H9 (cell line): ENCODE measurements at regions not wholly inside any gene's neighbourhood (a gene's known extent, or its start where the extent isn't known, plus 50 kb on each side); places are given as distances from the start of the nearest gene placed in this dataset.

Source experiments
- DNase-seq: peaks from one replicate; pipeline ENCODE4 v3.0.0-alpha.2; 2017
- H2AFZ ChIP-seq: one replicate; pipeline ENCODE4 v1.6.1; 2013; ENCODE audit warnings: mild to moderate bottlenecking, low read length, control low read depth, moderate library complexity
- H2AK5ac ChIP-seq: 2 replicates; pipeline ENCODE4 v1.6.1; 2013; ENCODE audit warnings: low read length, control low read depth, mixed read lengths; ENCODE audit not compliant: insufficient read length
- H2BK120ac ChIP-seq: one replicate; pipeline ENCODE4 v1.6.1; 2013; ENCODE audit warnings: low read depth, mild to moderate bottlenecking, low read length, control low read depth, inconsistent platforms; ENCODE audit not compliant: poor library complexity, severe bottlenecking
- H2BK12ac ChIP-seq: 2 replicates; pipeline ENCODE4 v1.6.1; 2013; ENCODE audit warnings: low read length, control low read depth, mixed read lengths, low read depth; ENCODE audit not compliant: insufficient read length
- H2BK15ac ChIP-seq: 2 replicates; pipeline ENCODE4 v1.6.1; 2013; ENCODE audit warnings: low read depth, low read length, control low read depth
- H2BK20ac ChIP-seq: one replicate; pipeline ENCODE4 v1.6.1; 2013; ENCODE audit warnings: low read depth, mild to moderate bottlenecking, low read length, control low read depth, inconsistent platforms; ENCODE audit not compliant: poor library complexity, severe bottlenecking
- H2BK5ac ChIP-seq: 2 replicates; pipeline ENCODE4 v1.6.1; 2013; ENCODE audit warnings: low read length, control low read depth, mixed read lengths; ENCODE audit not compliant: insufficient read length
- H3K14ac ChIP-seq: 2 replicates; pipeline ENCODE4 v1.6.1; 2013; ENCODE audit warnings: low read length, control low read depth; ENCODE audit not compliant: insufficient read depth
- H3K18ac ChIP-seq: 2 replicates; pipeline ENCODE4 v1.6.1; 2013; ENCODE audit warnings: low read depth, mild to moderate bottlenecking, mixed read lengths, low read length, control low read depth; ENCODE audit not compliant: insufficient read length
- H3K23ac ChIP-seq: 2 replicates; pipeline ENCODE4 v1.6.1; 2013; ENCODE audit warnings: low read length, control low read depth, mixed read lengths, low read depth; ENCODE audit not compliant: insufficient read length
- H3K23me2 ChIP-seq: 2 replicates; pipeline ENCODE4 v1.6.1; 2013; ENCODE audit warnings: low read depth, mild to moderate bottlenecking, mixed read lengths, low read length, control low read depth; ENCODE audit not compliant: insufficient read length, poor library complexity, severe bottlenecking
- H3K27ac ChIP-seq: 2 replicates; pipeline ENCODE4 v1.5.1; 2013; ENCODE audit warnings: low read length, control low read depth, mixed read lengths, low read depth; ENCODE audit not compliant: insufficient read length
- H3K27me3 ChIP-seq: 2 replicates; pipeline ENCODE4 v1.6.1; 2013; ENCODE audit warnings: low read length, control low read depth, inconsistent platforms; ENCODE audit not compliant: insufficient read depth
- H3K4ac ChIP-seq: 2 replicates; pipeline ENCODE4 v1.6.1; 2013; ENCODE audit warnings: low read depth, mild to moderate bottlenecking, control low read depth, inconsistent platforms, low read length, moderate library complexity
- H3K4me1 ChIP-seq: 2 replicates; pipeline ENCODE4 v1.6.1; 2013; ENCODE audit warnings: low read length, control low read depth, inconsistent platforms; ENCODE audit not compliant: insufficient read depth
- H3K4me2 ChIP-seq: 2 replicates; pipeline ENCODE4 v1.6.1; 2013; ENCODE audit warnings: low read length, control low read depth, mixed read lengths; ENCODE audit not compliant: insufficient read length, insufficient read depth
- H3K56ac ChIP-seq: 2 replicates; pipeline ENCODE4 v1.6.1; 2013; ENCODE audit warnings: low read depth, mild to moderate bottlenecking, mixed read lengths, low read length, control low read depth; ENCODE audit not compliant: insufficient read length
- H3K79me1 ChIP-seq: 2 replicates; pipeline ENCODE4 v1.6.1; 2013; ENCODE audit warnings: low read depth, mild to moderate bottlenecking, moderate library complexity, low read length, control low read depth, inconsistent platforms; ENCODE audit not compliant: insufficient read depth, poor library complexity, severe bottlenecking
- H3K79me2 ChIP-seq: 2 replicates; pipeline ENCODE4 v1.6.1; 2013; ENCODE audit warnings: low read length, control low read depth, inconsistent platforms; ENCODE audit not compliant: insufficient read depth
- H3K9ac ChIP-seq: 2 replicates; pipeline ENCODE4 v1.6.1; 2013; ENCODE audit warnings: low read length, control low read depth, mixed read lengths; ENCODE audit not compliant: insufficient read length; ENCODE audit errors: extremely low read depth
- H3K9me3 ChIP-seq: one replicate; pipeline ENCODE4 v1.6.1; 2013; ENCODE audit warnings: low read depth, low read length, inconsistent platforms; ENCODE audit not compliant: control insufficient read depth
- H3T11ph ChIP-seq: one replicate; pipeline ENCODE4 v1.6.1; 2013; ENCODE audit warnings: mild to moderate bottlenecking, low read length, control low read depth, inconsistent platforms
- H4K20me1 ChIP-seq: one replicate; pipeline ENCODE4 v1.6.1; 2013; ENCODE audit not compliant: control insufficient read depth, insufficient read length, insufficient read depth
- H4K5ac ChIP-seq: 2 replicates; pipeline ENCODE4 v1.6.1; 2013; ENCODE audit warnings: low read depth, mild to moderate bottlenecking, mixed read lengths, low read length, control low read depth; ENCODE audit not compliant: insufficient read length
- H4K8ac ChIP-seq: replicated peaks from 2 replicates; pipeline ENCODE4 v1.6.1; 2013; ENCODE audit warnings: low read length, control low read depth, mixed read lengths, low read depth; ENCODE audit not compliant: insufficient read length
- H4K91ac ChIP-seq: 2 replicates; pipeline ENCODE4 v1.6.1; 2013; ENCODE audit warnings: low read depth, mild to moderate bottlenecking, moderate library complexity, mixed read lengths, low read length, control low read depth; ENCODE audit not compliant: insufficient read length
- H3K27ac Mint-ChIP-seq, 3 experiments: 2 replicates in 2 of 3; 3 replicates in 1 of 3; pipeline ENCODE4 v1.8.0; 2020 to 2021; ENCODE audit warnings: mixed read lengths in 3 of 3, mild to moderate bottlenecking in 1 of 3, moderate library complexity in 1 of 3
- H3K27me3 Mint-ChIP-seq: 2 replicates; pipeline ENCODE4 v1.8.0; 2021; ENCODE audit warnings: low read depth, mild to moderate bottlenecking, moderate library complexity, mixed read lengths
- H3K36me3 Mint-ChIP-seq, 3 experiments: 2 replicates in 2 of 3; 3 replicates in 1 of 3; pipeline ENCODE4 v1.8.0; 2020 to 2021; ENCODE audit warnings: low read depth in 3 of 3, mixed read lengths in 3 of 3; ENCODE audit not compliant: insufficient read depth in 1 of 3
- H3K4me1 Mint-ChIP-seq, 2 experiments: 2 replicates each; pipeline ENCODE4 v1.8.0; 2020; ENCODE audit warnings: mixed read lengths in 2 of 2
- H3K4me3 Mint-ChIP-seq, 2 experiments: 2 replicates in 1 of 2; 3 replicates in 1 of 2; pipeline ENCODE4 v1.8.0; 2020 to 2021; ENCODE audit warnings: mild to moderate bottlenecking in 2 of 2, mixed read lengths in 2 of 2, moderate library complexity in 1 of 2
- H3K9me3 Mint-ChIP-seq, 2 experiments: 2 replicates in 1 of 2; 3 replicates in 1 of 2; pipeline ENCODE4 v1.8.0; 2020; ENCODE audit warnings: mild to moderate bottlenecking in 2 of 2, mixed read lengths in 2 of 2, moderate library complexity in 1 of 2
- WGBS: extraction: QIAGEN DNeasy Blood & Tissue Kit; methylation state at CpG from one replicate; pipeline ENCODE4 v1.1.7; 2013; ENCODE audit warnings: missing lambda C conversion rate, low lambda C conversion rate, mixed read lengths; ENCODE audit not compliant: insufficient read length; ENCODE audit errors: extremely low coverage; 5-methylcytosine and 5-hydroxymethylcytosine counted together
- TF ChIP-seq, protein P1 (sequence below): fragments of 200-600 bp; sonication (generic); conservative IDR thresholded peaks from 3 replicates; pipeline ENCODE4 v1.8.0; 2021; ENCODE audit warnings: antibody characterized with exemption, mild to moderate bottlenecking

GRCh38 chr2:74074487-74074886 is 73.2 kb downstream of the BOLA3 start:
- Histone ChIP-seq H3K79me2 (no peaks in the 10 kb centered on the region; the same call in 1 of the 2 replicates), H3K23ac (no peak overlapping the region), H3K4ac (no peak overlapping the region), H3K27ac (no peak overlapping the region), H4K5ac (no peak overlapping the region), H2AFZ (no peak overlapping the region), H3K23me2 (no peaks in the 10 kb centered on the region), H3K79me1 (no peaks in the 10 kb centered on the region), H3K14ac (no peak overlapping the region; the same call in 1 of the 2 replicates), H3K4me2 (no peak overlapping the region), H4K20me1 (no peaks in the 10 kb centered on the region), H3K4me1 (no peaks in the 10 kb centered on the region), H2BK5ac (no peak overlapping the region), H3K56ac (no peak overlapping the region), H2BK15ac (no peak overlapping the region), H3K18ac (no peak overlapping the region), H3T11ph (no peak overlapping the region), H2BK20ac (no peak overlapping the region), H3K9me3 (no peaks in the 10 kb centered on the region), H3K27me3 (no peaks in the 10 kb centered on the region), H4K8ac (no peak overlapping the region), H2AK5ac (no peak overlapping the region), H3K9ac (no peak overlapping the region), H4K91ac (no peak overlapping the region), H2BK120ac (no peak overlapping the region), H2BK12ac (no peak overlapping the region)
- Mint-ChIP-seq H3K27me3 (no peaks in the 10 kb centered on the region), H3K4me3 (no peak overlapping the region), H3K4me1 (peaks cover 0 to 3% of the 10 kb centered on the region in 2 experiments; a peak in 2 of 4 replicates), H3K27ac (no peak overlapping the region), H3K9me3 (no peaks in the 10 kb centered on the region), H3K36me3 (peaks cover under 1 to 21% (median 10%) of the 10 kb centered on the region in 3 experiments; a peak in 5 of 7 replicates)
- TF ChIP-seq, protein P1, sequence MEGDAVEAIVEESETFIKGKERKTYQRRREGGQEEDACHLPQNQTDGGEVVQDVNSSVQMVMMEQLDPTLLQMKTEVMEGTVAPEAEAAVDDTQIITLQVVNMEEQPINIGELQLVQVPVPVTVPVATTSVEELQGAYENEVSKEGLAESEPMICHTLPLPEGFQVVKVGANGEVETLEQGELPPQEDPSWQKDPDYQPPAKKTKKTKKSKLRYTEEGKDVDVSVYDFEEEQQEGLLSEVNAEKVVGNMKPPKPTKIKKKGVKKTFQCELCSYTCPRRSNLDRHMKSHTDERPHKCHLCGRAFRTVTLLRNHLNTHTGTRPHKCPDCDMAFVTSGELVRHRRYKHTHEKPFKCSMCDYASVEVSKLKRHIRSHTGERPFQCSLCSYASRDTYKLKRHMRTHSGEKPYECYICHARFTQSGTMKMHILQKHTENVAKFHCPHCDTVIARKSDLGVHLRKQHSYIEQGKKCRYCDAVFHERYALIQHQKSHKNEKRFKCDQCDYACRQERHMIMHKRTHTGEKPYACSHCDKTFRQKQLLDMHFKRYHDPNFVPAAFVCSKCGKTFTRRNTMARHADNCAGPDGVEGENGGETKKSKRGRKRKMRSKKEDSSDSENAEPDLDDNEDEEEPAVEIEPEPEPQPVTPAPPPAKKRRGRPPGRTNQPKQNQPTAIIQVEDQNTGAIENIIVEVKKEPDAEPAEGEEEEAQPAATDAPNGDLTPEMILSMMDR = no peak
- DNase-seq = no peak
- WGBS = no CpG with 5 or more reads among the region's 4 CpGs
